K562 (cell line): ENCODE measurements at regions not wholly inside any gene's neighbourhood (a gene's known extent, or its start where the extent isn't known, plus 50 kb on each side); places are given as distances from the start of the nearest gene placed in this dataset.
"Not testable (repeated sequence)": the region's sequence is repeated elsewhere in the genome, so short reads cannot be mapped to it uniquely, and the experiment has no call there.

ENCODE experiments used
- CTCF ChIP-seq, 3 experiments: IDR thresholded peaks in 2 of 3; conservative IDR thresholded peaks in 1 of 3; 2 replicates each; pipeline ENCODE4 v1.5.1; 2011 to 2012; ENCODE audit warnings: low read length in 3 of 3, mild to moderate bottlenecking in 3 of 3, control low read depth in 2 of 3, improper control_type of control experiment in 1 of 3, inconsistent platforms in 1 of 3, low read depth in 1 of 3, mixed read lengths in 1 of 3, moderate library complexity in 1 of 3; ENCODE audit not compliant: insufficient read depth in 2 of 3
- ELF4 ChIP-seq: fragments of 450-650 bp; formaldehyde crosslinking; IDR thresholded peaks from 2 replicates; pipeline ENCODE4 v1.4.0; 2022; ENCODE audit warnings: missing genetic modification characterization
- ESRRA ChIP-seq: fragments of 450-650 bp; IDR thresholded peaks from 2 replicates; pipeline ENCODE4 v1.6.1; 2014; ENCODE audit warnings: low read depth, mild to moderate bottlenecking, moderate library complexity, borderline replicate concordance
- KAT2B ChIP-seq: IDR thresholded peaks from one replicate; pipeline ENCODE4 v1.6.1; 2012; ENCODE audit warnings: low read depth, mild to moderate bottlenecking, control low read depth, inconsistent platforms, low read length, moderate library complexity
- POLR2A ChIP-seq: fragments of 450-650 bp; conservative IDR thresholded peaks from 2 replicates; pipeline ENCODE4 v1.6.1; 2016
- RFX5 ChIP-seq: IDR thresholded peaks from 2 replicates; pipeline ENCODE4 v1.6.1; 2011; ENCODE audit warnings: low read depth, mild to moderate bottlenecking, improper control_type of control experiment, low read length
- TCF15 ChIP-seq: fragments of 250-450 bp; sonication (Bioruptor Pico); IDR thresholded peaks from 2 replicates; pipeline ENCODE4 v1.8.0; 2022; ENCODE audit warnings: moderate library complexity, mild to moderate bottlenecking, inconsistent platforms
- TCF7L2 ChIP-seq: fragments of 150-350 bp; IDR thresholded peaks from 2 replicates; pipeline ENCODE4 v1.6.1; 2016; ENCODE audit warnings: low read depth, mild to moderate bottlenecking, low read length, moderate library complexity
- YBX1 ChIP-seq: fragments of 450-650 bp; IDR thresholded peaks from 2 replicates; pipeline ENCODE4 v1.7.1; 2016; ENCODE audit warnings: mild to moderate bottlenecking
- ZNF785 ChIP-seq: fragments of 250-450 bp; sonication (Bioruptor Pico); IDR thresholded peaks from 2 replicates; pipeline ENCODE4 v1.4.0; 2020; ENCODE audit warnings: mild to moderate bottlenecking

- not testable (repeated sequence) for TF ChIP-seq TCF7L2; TCF15 (CRISPR knock-in tag); CTCF (IDR thresholded peaks at IDR 0.05 in 2 of 3, conservative IDR thresholded peaks at IDR 0.05 in 1 of 3; ENCODE audit: insufficient read depth in 2 of 3, low read depth in 1 of 3, low read length in 3 of 3); ELF4 (CRISPR knock-in tag); ESRRA; POLR2A; KAT2B; RFX5; YBX1; ZNF785
Observed at GRCh38 chr2:17446191-17446590, 72.0 kb downstream of the RAD51AP2 start.
